ENCODE measurements at regions not wholly inside any gene's neighbourhood (a gene's known extent, or its start where the extent isn't known, plus 50 kb on each side); places are given as distances from the start of the nearest gene placed in this dataset.

- TF ChIP-seq ZNF462 (CRISPR knock-in tag; IDR thresholded peaks at IDR 0.05) = no peak
- no peak for TF ChIP-seq CREB1 (CRISPR knock-in tag; IDR thresholded peaks at IDR 0.05; ENCODE audit: low read depth)
- peak; percentile 77 to 80 for TF ChIP-seq CTCF (conservative IDR thresholded peaks at IDR 0.05; ENCODE audit: low read depth in 2 of 2)
- Histone ChIP-seq H3K36me3 (ENCODE audit: insufficient read depth) (0 out of 2 replicates have a peak, but pooled peaks cover 5% of the 10 kb centered on the region), H3F3A (replicated peaks; ENCODE audit: low read depth) (no peaks in the 10 kb centered on the region), H4K20me1 (replicated peaks; ENCODE audit: insufficient read depth) (no peaks in the 10 kb centered on the region), H3K4me1 (ENCODE audit: insufficient read depth) (no peaks in the 10 kb centered on the region), H3K27me3 (ENCODE audit: insufficient read depth) (no peaks in the 10 kb centered on the region), H3K4me2 (no peak overlapping the region), H3K79me2 (replicated peaks; ENCODE audit: insufficient read depth) (no peaks in the 10 kb centered on the region), H2AFZ (no peak overlapping the region), H3K9me2 (ENCODE audit: insufficient read depth) (no peaks in the 10 kb centered on the region), H3K27ac (ENCODE audit: low read depth) (no peak overlapping the region), H3K4me3 (no peak overlapping the region)
- Mint-ChIP-seq H3K27ac (no peak overlapping the region), H3K27me3 (ENCODE audit: insufficient read depth, low read depth, poor library complexity) (no peaks in the 10 kb centered on the region), H3K4me3 (no peak overlapping the region), H3K4me1 (no peaks in the 10 kb centered on the region), H3K9me3 (peaks cover 24% of the 10 kb centered on the region), H3K36me3 (ENCODE audit: low read depth) (peaks cover 16% of the 10 kb centered on the region; the same call in 2 of the 3 replicates)
- DNase-seq (ENCODE audit: low spot score) (peak; percentile 72), ATAC-seq (peak; percentile 94)
These were observed 210.9 kb upstream of the HDDC2 start for GRCh38 chr6:125512621-125513020.

- Histone ChIP-seq H3K36me3 (ENCODE audit: insufficient read depth) (0 out of 2 replicates have a peak, but pooled peaks cover 5% of the 10 kb centered on the region), H3K79me2 (replicated peaks; ENCODE audit: insufficient read depth) (no peaks in the 10 kb centered on the region), H3K4me3 (no peak overlapping the region), H3K27ac (ENCODE audit: low read depth) (no peak overlapping the region), H2AFZ (no peak overlapping the region), H3K4me1 (ENCODE audit: insufficient read depth) (no peaks in the 10 kb centered on the region), H3K27me3 (ENCODE audit: insufficient read depth) (no peaks in the 10 kb centered on the region), H3K9me2 (ENCODE audit: insufficient read depth) (peaks cover 5% of the 10 kb centered on the region; the same call in 1 of the 2 replicates), H3K4me2 (no peak overlapping the region), H4K20me1 (replicated peaks; ENCODE audit: insufficient read depth) (no peaks in the 10 kb centered on the region), H3F3A (replicated peaks; ENCODE audit: low read depth) (no peaks in the 10 kb centered on the region)
- no peaks in the 10 kb centered on the region for H3K4me1 Mint-ChIP-seq
- H3K27me3 Mint-ChIP-seq (ENCODE audit: insufficient read depth, low read depth, poor library complexity) = no peaks in the 10 kb centered on the region
- no peak overlapping the region for H3K4me3 Mint-ChIP-seq
- DNase-seq (ENCODE audit: low spot score) (no peak), ATAC-seq (no peak)
- H3K36me3 Mint-ChIP-seq (ENCODE audit: low read depth) = peaks cover 16% of the 10 kb centered on the region
- H3K27ac Mint-ChIP-seq = no peak overlapping the region
- H3K9me3 Mint-ChIP-seq = peaks cover 24% of the 10 kb centered on the region
- TF ChIP-seq EZH2 (IDR thresholded peaks at IDR 0.05; ENCODE audit: low read depth, unreplicated experiment) (no peak), CTCF (conservative IDR thresholded peaks at IDR 0.05; ENCODE audit: low read depth in 2 of 2) (no peak), ETS1 (IDR thresholded peaks at IDR 0.05) (no peak), ZNF114 (CRISPR knock-in tag; IDR thresholded peaks at IDR 0.05) (no peak), STAT1 (IDR thresholded peaks at IDR 0.05; ENCODE audit: unreplicated experiment) (no peak)
These were observed 212.2 kb upstream of the HDDC2 start for GRCh38 chr6:125513978-125514377.

Data from GM23338 (cell line).